LHCN-M2 (cell line): ENCODE measurements at regions not wholly inside any gene's neighbourhood (a gene's known extent, or its start where the extent isn't known, plus 50 kb on each side); places are given as distances from the start of the nearest gene placed in this dataset.
"Not testable (repeated sequence)": the region's sequence is repeated elsewhere in the genome, so short reads cannot be mapped to it uniquely, and the experiment has no call there.

ENCODE experiments used
- DNase-seq: peaks from one replicate; pipeline ENCODE4 v3.0.0-alpha.2; 2012; ENCODE audit warnings: low read depth

- no peak for DNase-seq
Observed at GRCh38 chr1:148357037-148357436, 126.1 kb downstream of the PPIAL4G start.

GRCh38 chr1:148355976-148356375, 127.1 kb downstream of the PPIAL4G start:
- DNase-seq, result no peak

- DNase-seq, result no peak
Observed at GRCh38 chr1:148354913-148355308, 128.2 kb downstream of the PPIAL4G start.

GRCh38 chr1:148354284-148354912, 128.7 kb downstream of the PPIAL4G start:
- DNase-seq, result no peak

GRCh38 chr1:148353461-148354283, 129.4 kb downstream of the PPIAL4G start:
- peak; percentile 82 for DNase-seq

GRCh38 chr1:148352470-148353053, 130.5 kb downstream of the PPIAL4G start:
- DNase-seq, result no peak

- DNase-seq, result no peak
Observed at GRCh38 chr1:148347781-148348180, 135.3 kb downstream of the PPIAL4G start.

GRCh38 chr1:148345659-148346151, 137.4 kb downstream of the PPIAL4G start:
- DNase-seq, result peak; percentile 34

GRCh38 chr1:148344651-148345050, 138.5 kb downstream of the PPIAL4G start:
- not testable (repeated sequence) for DNase-seq

GRCh38 chr1:148341729-148342128, 141.4 kb downstream of the PPIAL4G start:
- not testable (repeated sequence) for DNase-seq

- not testable (repeated sequence) for DNase-seq
Observed at GRCh38 chr1:148336121-148336918, 146.8 kb downstream of the PPIAL4G start.

- DNase-seq, result peak; percentile 94
Observed at GRCh38 chr1:148334339-148335130, 148.6 kb downstream of the PPIAL4G start.

- DNase-seq, result no peak
Observed at GRCh38 chr1:148333875-148334338, 149.2 kb downstream of the PPIAL4G start.

- DNase-seq, result no peak
Observed at GRCh38 chr1:148328884-148329283, 154.2 kb downstream of the PPIAL4G start.

- not testable (repeated sequence) for DNase-seq
Observed at GRCh38 chr1:148325031-148325430, 158.1 kb downstream of the PPIAL4G start.

- DNase-seq, result not testable (repeated sequence)
Observed at GRCh38 chr1:148324465-148324864, 158.6 kb downstream of the PPIAL4G start.

GRCh38 chr1:148320079-148320478, 163.0 kb downstream of the PPIAL4G start:
- DNase-seq, result not testable (repeated sequence)

GRCh38 chr1:148318904-148319242, 164.2 kb downstream of the PPIAL4G start:
- no peak for DNase-seq

GRCh38 chr1:148318123-148318903, 164.8 kb downstream of the PPIAL4G start:
- DNase-seq, result no peak
